Activated CD8-positive, alpha-beta T cell treated with anti-CD3 and anti-CD28 coated beads for 36 hours (primary cell): ENCODE measurements at regions not wholly inside any gene's neighbourhood (a gene's known extent, or its start where the extent isn't known, plus 50 kb on each side); places are given as distances from the start of the nearest gene placed in this dataset.
A peak's percentile ranks its signal among the peaks of the same experiment; 100 is the strongest.
"Not testable (repeated sequence)": the region's sequence is repeated elsewhere in the genome, so short reads cannot be mapped to it uniquely, and the experiment has no call there.

ENCODE experiments used
- ATAC-seq: fragments of 200-7000 bp; cut with Tn5 transposase; one replicate; pipeline ENCODE4 v1.10.0; 2021; ENCODE audit warnings: mild to moderate bottlenecking, moderate library complexity
- CTCF ChIA-PET: fragments of 350-600 bp; sonication (Branson Sonifier 250); formaldehyde crosslinking; loops from one replicate; lab custom pipeline; 2021; ENCODE audit warnings: antibody characterized with exemption; lab: Charles Lee
- POLR2A ChIA-PET: fragments of 350-600 bp; sonication (Branson Sonifier 250); formaldehyde crosslinking; loops from one replicate; lab custom pipeline; 2021; ENCODE audit warnings: antibody characterized with exemption; lab: Charles Lee
- DNase-seq: peaks from one replicate; pipeline ENCODE4 v3.0.0-alpha.2; 2020
- H3K27ac Mint-ChIP-seq: one replicate; pipeline ENCODE4 v1.8.0; 2021; ENCODE audit warnings: mild to moderate bottlenecking, mixed read lengths
- H3K27me3 Mint-ChIP-seq: one replicate; pipeline ENCODE4 v1.8.0; 2021; ENCODE audit warnings: mixed read lengths
- H3K36me3 Mint-ChIP-seq: one replicate; pipeline ENCODE4 v1.8.0; 2021; ENCODE audit warnings: low read depth, mixed read lengths
- H3K4me1 Mint-ChIP-seq: one replicate; pipeline ENCODE4 v1.8.0; 2021; ENCODE audit warnings: low read depth, mixed read lengths
- H3K4me3 Mint-ChIP-seq: one replicate; pipeline ENCODE4 v1.8.0; 2021; ENCODE audit warnings: mild to moderate bottlenecking, moderate library complexity, mixed read lengths
- H3K9me3 Mint-ChIP-seq: one replicate; pipeline ENCODE4 v1.8.0; 2021; ENCODE audit warnings: mixed read lengths
- intact Hi-C: fragments of 100-400 bp; cut with micrococcal nuclease; formaldehyde crosslinking; loops from one replicate; pipeline ENCODE4 v1.10.0; 2022
- TF ChIP-seq, protein P1 (sequence below): fragments of 200-600 bp; IDR thresholded peaks from one replicate; pipeline ENCODE4 v1.8.0; 2022; ENCODE audit warnings: antibody characterized with exemption, mild to moderate bottlenecking

DNA sequence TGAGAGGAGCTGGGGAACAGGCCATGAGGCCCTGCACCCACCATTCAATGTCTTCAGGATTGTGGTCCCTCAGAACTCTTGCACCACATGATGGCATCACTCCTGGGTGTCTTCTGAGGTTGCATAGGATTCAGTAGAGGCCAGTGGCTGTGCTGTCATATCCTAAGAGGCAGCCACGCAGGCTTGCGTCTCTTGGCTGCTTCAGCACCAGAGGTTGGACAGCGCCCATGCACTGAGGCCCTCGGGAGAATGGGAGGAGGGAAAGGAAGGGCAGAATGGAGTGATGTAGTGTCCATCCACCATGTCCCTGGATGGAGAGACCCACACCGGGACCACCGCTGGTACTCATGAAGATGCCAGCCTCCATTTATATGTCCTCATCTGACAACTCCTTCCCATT lies 237.1 kb downstream of the POTED start:
- H3K9me3 Mint-ChIP-seq, H3K36me3 Mint-ChIP-seq, H3K4me1 Mint-ChIP-seq, POLR2A ChIA-PET, H3K4me3 Mint-ChIP-seq, H3K27ac Mint-ChIP-seq, intact Hi-C loops, ATAC-seq, H3K27me3 Mint-ChIP-seq, CTCF ChIA-PET: not testable (repeated sequence)
- peak; percentile 4 for DNase-seq

DNA sequence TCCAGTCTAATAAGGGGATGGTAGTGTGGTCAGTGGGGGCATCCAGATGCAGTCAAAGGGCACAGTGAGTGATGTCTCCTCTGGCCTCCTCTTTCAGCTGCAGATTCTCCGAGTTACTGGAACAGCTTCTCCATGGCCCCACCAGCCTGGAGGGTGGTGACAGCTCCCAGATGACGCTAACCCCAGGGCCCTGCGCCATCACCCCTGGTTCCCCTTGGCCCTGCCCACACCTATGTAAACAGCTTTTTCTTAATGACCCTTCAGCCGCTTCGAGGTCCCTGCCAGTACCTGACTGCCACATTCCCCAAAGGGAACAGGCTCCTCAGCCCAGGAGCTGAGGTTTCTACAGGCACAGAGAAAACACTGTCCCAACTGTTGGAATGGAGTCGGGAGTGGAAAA lies 235.0 kb downstream of the POTED start:
- H3K27me3 Mint-ChIP-seq, H3K27ac Mint-ChIP-seq, H3K36me3 Mint-ChIP-seq, POLR2A ChIA-PET, H3K9me3 Mint-ChIP-seq, CTCF ChIA-PET, DNase-seq, H3K4me3 Mint-ChIP-seq, intact Hi-C loops, H3K4me1 Mint-ChIP-seq, ATAC-seq: not testable (repeated sequence)

DNA sequence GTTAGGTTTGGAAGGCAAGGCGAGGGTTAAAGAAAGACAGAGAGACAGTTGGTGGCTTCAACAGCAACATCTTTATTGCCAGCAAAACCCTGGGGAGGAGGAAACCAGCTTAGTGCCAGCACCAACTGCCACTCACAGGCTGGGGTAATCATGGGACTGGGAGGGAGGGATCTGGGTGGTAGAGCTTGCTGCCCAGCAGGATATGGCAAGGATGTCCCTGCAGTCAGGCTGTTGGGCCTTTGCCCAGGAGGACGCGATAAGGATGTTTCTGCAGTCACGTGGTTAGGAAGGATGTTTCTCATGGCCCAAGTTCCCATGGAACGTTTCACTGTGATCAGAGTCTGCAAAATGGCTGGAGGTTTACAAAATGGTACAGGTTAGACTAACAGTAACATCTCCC lies 233.5 kb downstream of the POTED start:
- H3K9me3 Mint-ChIP-seq, CTCF ChIA-PET, H3K4me3 Mint-ChIP-seq, DNase-seq, H3K27ac Mint-ChIP-seq, H3K4me1 Mint-ChIP-seq, H3K36me3 Mint-ChIP-seq, POLR2A ChIA-PET, ATAC-seq, intact Hi-C loops, H3K27me3 Mint-ChIP-seq: not testable (repeated sequence)

DNA sequence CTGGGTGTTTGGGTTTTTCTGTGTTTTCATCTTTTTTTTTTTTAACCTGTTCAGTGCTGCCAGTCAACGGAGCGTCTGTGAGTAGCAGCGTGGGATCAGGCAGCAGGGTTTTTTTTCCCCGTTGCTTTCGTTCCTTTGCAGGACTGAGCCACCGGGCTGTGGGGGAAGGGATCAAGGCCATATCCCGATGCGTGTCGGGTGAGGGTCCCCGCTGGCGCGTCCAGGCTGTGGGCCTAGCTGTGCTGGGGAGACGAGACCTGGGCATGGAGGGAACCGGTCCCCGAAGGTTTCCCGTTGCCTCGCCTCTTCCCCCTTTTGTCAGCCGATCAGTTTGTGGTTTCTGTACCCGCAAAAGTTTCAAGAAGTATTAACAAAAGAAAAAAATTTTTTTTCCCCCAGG lies 218.1 kb downstream of the POTED start:
- intact Hi-C loops, H3K4me3 Mint-ChIP-seq, H3K27me3 Mint-ChIP-seq, H3K9me3 Mint-ChIP-seq, DNase-seq, POLR2A ChIA-PET, H3K4me1 Mint-ChIP-seq, CTCF ChIA-PET, H3K36me3 Mint-ChIP-seq, ATAC-seq, H3K27ac Mint-ChIP-seq: not testable (repeated sequence)

DNA sequence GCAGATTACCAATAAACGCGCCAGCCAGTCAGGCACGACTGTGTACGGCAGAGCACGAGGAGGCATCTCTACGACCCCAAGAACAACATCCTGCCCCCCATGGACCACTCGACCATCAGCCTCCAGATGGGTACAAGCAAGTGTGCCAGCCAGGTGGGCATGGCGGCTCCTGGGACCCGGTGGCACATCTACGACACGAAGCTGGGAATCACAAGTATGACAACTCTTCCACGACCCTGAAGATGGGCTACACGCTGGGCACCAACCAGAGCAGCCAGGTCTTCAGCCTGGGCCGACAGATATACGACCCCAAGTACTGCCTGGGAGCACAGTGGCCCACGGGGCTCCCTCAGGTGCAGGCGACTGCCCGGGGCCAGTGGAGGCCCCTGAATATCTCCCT lies 217.6 kb downstream of the POTED start:
- Mint-ChIP-seq H3K27me3 (no peaks in the 10 kb centered on the region), H3K4me3 (no peak overlapping the region), H3K36me3 (no peaks in the 10 kb centered on the region), H3K27ac (no peak overlapping the region), H3K4me1 (no peaks in the 10 kb centered on the region), H3K9me3 (peaks cover 4% of the 10 kb centered on the region)
- TF ChIP-seq, protein P1, sequence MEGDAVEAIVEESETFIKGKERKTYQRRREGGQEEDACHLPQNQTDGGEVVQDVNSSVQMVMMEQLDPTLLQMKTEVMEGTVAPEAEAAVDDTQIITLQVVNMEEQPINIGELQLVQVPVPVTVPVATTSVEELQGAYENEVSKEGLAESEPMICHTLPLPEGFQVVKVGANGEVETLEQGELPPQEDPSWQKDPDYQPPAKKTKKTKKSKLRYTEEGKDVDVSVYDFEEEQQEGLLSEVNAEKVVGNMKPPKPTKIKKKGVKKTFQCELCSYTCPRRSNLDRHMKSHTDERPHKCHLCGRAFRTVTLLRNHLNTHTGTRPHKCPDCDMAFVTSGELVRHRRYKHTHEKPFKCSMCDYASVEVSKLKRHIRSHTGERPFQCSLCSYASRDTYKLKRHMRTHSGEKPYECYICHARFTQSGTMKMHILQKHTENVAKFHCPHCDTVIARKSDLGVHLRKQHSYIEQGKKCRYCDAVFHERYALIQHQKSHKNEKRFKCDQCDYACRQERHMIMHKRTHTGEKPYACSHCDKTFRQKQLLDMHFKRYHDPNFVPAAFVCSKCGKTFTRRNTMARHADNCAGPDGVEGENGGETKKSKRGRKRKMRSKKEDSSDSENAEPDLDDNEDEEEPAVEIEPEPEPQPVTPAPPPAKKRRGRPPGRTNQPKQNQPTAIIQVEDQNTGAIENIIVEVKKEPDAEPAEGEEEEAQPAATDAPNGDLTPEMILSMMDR, result no peak
- ChIA-PET POLR2A (no interaction called here), CTCF (no interaction called here)
- DNase-seq, result no peak
- intact Hi-C loops, result no loop called here
- ATAC-seq, result no peak

DNA sequence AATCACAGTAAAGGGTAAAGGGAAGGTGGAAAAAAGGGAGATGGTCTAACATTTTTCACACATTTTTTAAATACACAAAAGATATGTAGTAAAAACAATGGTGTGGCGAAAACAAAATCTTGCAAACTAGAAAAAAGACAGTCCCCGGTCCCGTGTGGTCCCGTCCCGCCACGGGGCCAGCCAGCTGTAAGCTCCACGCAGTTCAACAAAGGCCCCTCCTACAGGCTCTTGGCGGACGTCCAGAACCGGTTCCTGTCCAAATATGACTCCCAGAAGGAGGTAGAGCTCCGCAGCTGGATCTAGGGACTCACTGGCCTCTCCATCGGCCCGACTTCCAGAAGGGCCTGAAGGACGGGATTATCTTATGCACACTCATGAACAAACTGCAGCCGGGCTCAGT lies 216.9 kb downstream of the POTED start:
- ATAC-seq, H3K27ac Mint-ChIP-seq, H3K9me3 Mint-ChIP-seq, H3K36me3 Mint-ChIP-seq, H3K27me3 Mint-ChIP-seq, intact Hi-C loops, CTCF ChIA-PET, H3K4me1 Mint-ChIP-seq, H3K4me3 Mint-ChIP-seq, DNase-seq, POLR2A ChIA-PET: not testable (repeated sequence)

DNA sequence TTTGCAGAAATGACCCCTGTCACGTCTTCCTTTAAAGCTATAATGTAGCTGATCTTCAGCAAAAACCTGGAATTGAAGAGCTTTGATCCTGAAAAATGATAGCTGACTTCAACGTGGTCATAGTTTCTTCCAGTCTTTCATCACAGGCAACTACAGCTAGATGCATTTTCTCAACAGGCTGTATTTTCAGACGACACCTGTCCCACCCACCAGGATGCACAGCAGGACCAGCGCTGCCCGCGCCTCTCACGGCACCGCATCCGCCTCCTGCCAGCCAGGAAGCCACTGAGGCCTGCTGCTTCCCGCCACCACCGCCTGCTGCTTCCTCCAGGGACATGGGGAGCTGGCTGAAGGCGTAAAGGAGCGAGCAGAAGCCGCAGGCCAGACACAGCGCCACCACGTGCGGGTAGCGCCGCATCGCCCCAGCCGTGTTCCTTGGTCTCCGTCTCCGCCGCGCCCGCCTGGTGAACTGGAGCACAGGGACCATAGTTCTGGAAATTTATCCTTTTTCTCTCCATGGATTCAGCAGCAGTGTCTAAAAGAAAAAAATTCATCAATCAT lies 215.7 kb downstream of the POTED start:
- DNase-seq, H3K36me3 Mint-ChIP-seq, intact Hi-C loops, H3K4me1 Mint-ChIP-seq, POLR2A ChIA-PET, H3K4me3 Mint-ChIP-seq, CTCF ChIA-PET, H3K27me3 Mint-ChIP-seq, H3K27ac Mint-ChIP-seq, ATAC-seq, H3K9me3 Mint-ChIP-seq: not testable (repeated sequence)

DNA sequence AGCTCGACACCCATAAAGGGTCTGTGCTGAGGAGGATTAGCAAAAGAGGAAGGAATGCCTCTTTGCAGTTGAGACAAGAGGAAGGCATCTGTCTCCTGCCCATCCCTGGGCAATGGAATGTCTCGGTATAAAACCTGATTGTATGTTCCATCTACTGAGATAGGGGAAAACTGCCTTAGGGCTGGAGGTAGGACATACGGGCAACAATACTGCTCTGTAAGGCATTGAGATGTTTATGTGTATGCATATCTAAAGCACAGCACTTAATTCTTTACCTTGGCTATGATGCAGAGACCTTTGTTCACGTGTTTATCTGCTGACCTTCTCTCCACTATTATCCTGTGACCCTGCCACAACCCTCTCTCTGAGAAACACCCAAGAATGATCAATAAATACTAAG lies 210.7 kb downstream of the POTED start:
- H3K27ac Mint-ChIP-seq, CTCF ChIA-PET, DNase-seq, H3K27me3 Mint-ChIP-seq, H3K4me3 Mint-ChIP-seq, H3K9me3 Mint-ChIP-seq, POLR2A ChIA-PET, H3K4me1 Mint-ChIP-seq, H3K36me3 Mint-ChIP-seq, intact Hi-C loops, ATAC-seq: not testable (repeated sequence)

DNA sequence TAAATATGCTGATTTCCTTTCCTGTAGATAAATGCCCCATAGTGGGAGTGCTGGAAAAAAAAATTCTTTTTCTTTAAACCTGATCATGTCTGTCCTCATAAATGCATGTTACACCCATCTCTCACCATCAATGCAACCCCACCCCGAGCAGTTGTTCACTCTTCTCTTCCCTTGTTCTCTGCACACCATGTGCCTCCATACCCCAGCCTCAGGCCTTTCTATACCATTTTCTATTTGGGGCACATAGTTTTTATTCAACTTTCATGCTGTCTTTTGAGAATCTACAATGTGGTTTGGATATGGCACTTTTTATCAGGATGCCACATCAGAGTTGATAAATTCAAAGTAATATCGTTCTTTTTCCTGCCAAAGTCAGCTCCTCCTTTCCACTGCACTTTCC lies 202.6 kb downstream of the POTED start:
- POLR2A ChIA-PET, H3K27ac Mint-ChIP-seq, H3K27me3 Mint-ChIP-seq: not testable (repeated sequence)

DNA sequence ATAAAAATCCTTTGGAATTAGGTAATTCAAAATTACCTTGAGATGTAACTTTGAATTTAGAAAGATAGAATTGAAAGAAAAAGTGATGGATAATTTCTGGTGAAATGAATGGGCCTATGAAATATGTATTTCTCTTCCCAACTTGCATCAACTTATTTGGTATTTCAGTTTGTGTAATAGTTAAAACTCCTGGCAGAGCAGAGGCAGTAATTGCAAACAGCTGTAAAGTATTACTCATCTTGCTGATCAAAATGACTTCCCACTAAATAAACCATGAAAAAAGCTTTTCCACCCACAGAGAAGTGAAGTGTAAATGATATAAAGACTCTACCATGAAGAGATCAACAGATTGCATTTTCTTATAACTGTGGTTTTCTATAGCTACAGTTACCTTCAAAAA lies 201.0 kb downstream of the POTED start:
- H3K27ac Mint-ChIP-seq, POLR2A ChIA-PET, DNase-seq, CTCF ChIA-PET, H3K36me3 Mint-ChIP-seq, H3K4me1 Mint-ChIP-seq, intact Hi-C loops, H3K4me3 Mint-ChIP-seq, H3K9me3 Mint-ChIP-seq, ATAC-seq, H3K27me3 Mint-ChIP-seq: not testable (repeated sequence)

More for the DNA sequence above, 202.6 kb downstream of the POTED start:
- H3K4me1 Mint-ChIP-seq, DNase-seq, H3K36me3 Mint-ChIP-seq, intact Hi-C loops, H3K9me3 Mint-ChIP-seq, CTCF ChIA-PET, H3K4me3 Mint-ChIP-seq, ATAC-seq: not testable (repeated sequence)

DNA sequence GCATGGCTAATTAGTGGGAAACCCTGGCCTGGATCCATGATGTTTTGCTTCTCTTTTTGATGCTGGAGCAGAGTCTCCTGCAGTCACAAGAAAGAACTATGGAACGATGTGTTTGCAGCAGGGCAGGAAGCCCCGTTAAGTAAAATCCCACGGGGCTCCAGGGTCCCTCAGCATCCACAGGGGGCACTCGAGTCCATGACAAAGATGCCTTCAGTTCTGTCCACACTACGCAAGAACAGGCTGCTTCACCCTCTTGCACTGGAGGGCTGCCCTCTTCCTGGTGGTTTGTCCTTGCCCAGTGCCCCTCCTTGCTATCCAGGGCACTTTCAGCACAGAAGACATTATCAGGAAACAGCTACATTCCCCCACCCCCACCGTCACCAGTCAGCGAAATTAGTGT lies 196.9 kb downstream of the POTED start:
- H3K27ac Mint-ChIP-seq, intact Hi-C loops, H3K4me1 Mint-ChIP-seq, H3K9me3 Mint-ChIP-seq, H3K36me3 Mint-ChIP-seq, POLR2A ChIA-PET, CTCF ChIA-PET, ATAC-seq, H3K4me3 Mint-ChIP-seq, DNase-seq, H3K27me3 Mint-ChIP-seq: not testable (repeated sequence)

DNA sequence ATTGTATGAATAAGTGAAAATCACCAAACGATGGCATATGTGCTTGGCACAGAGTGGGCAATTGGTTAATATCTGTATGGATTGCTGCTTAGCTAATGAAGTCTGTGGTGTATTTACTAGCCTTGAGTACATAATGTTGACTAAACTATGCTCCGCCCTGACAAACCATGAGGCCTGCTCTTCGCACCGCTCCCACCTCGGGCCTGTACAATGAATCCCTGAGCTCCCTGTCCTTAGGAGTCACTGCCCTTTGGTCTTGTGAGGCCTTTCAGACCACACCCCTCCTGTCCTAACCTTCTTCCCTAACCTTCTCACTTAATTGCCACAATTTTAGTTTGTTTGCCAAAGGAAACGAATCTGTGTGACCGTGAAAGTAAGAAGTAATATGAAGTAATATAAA lies 193.2 kb downstream of the POTED start:
- ATAC-seq, intact Hi-C loops, H3K9me3 Mint-ChIP-seq, H3K4me1 Mint-ChIP-seq, H3K27me3 Mint-ChIP-seq, POLR2A ChIA-PET, H3K27ac Mint-ChIP-seq, H3K4me3 Mint-ChIP-seq, DNase-seq, H3K36me3 Mint-ChIP-seq, CTCF ChIA-PET: not testable (repeated sequence)
